Fibroblast of pulmonary artery (primary cell): ENCODE measurements at regions not wholly inside any gene's neighbourhood (a gene's known extent, or its start where the extent isn't known, plus 50 kb on each side); places are given as distances from the start of the nearest gene placed in this dataset.

ENCODE experiments used
- DNase-seq: peaks from one replicate; pipeline ENCODE4 v3.0.0-alpha.2; 2010; ENCODE audit warnings: low read depth
- H3K4me3 ChIP-seq: replicated peaks from 2 replicates; pipeline ENCODE4 v1.5.1; 2011; ENCODE audit warnings: low read depth, mild to moderate bottlenecking, control low read depth, low read length, moderate library complexity
- CTCF ChIP-seq: IDR thresholded peaks from 2 replicates; pipeline ENCODE4 v1.5.1; 2011; ENCODE audit warnings: mild to moderate bottlenecking, control low read depth, low read length, inconsistent platforms; ENCODE audit errors: missing control alignments

- DNase-seq = no peak
- no peak for TF ChIP-seq CTCF
- H3K4me3 ChIP-seq = no peak overlapping the region
These were observed 148.1 kb upstream of the MIS18BP1 start for GRCh38 chr14:45400950-45401640.

- DNase-seq = no peak
- no peak overlapping the region for H3K4me3 ChIP-seq
- no peak for TF ChIP-seq CTCF
These were observed 147.5 kb upstream of the MIS18BP1 start for GRCh38 chr14:45400509-45400908.

GRCh38 chr14:45381091-45381490 is 128.1 kb upstream of the MIS18BP1 start:
- no peak for DNase-seq
- TF ChIP-seq CTCF = no peak
- H3K4me3 ChIP-seq = no peak overlapping the region

GRCh38 chr14:45377166-45377565 is 124.2 kb upstream of the MIS18BP1 start:
- H3K4me3 ChIP-seq = no peak overlapping the region
- no peak for TF ChIP-seq CTCF
- no peak for DNase-seq

- DNase-seq = no peak
- H3K4me3 ChIP-seq = no peak overlapping the region
- TF ChIP-seq CTCF = no peak
These were observed 120.9 kb upstream of the MIS18BP1 start for GRCh38 chr14:45373877-45374276.

- no peak for DNase-seq
- no peak for TF ChIP-seq CTCF
- no peak overlapping the region for H3K4me3 ChIP-seq
These were observed 111.7 kb upstream of the MIS18BP1 start for GRCh38 chr14:45364565-45365156.

GRCh38 chr14:45362505-45362904 is 109.5 kb upstream of the MIS18BP1 start:
- TF ChIP-seq CTCF = no peak
- DNase-seq = no peak

More at GRCh38 chr14:45362505-45362904, 109.5 kb upstream of the MIS18BP1 start:
- H3K4me3 ChIP-seq = no peak overlapping the region
